ENCODE measurements at regions not wholly inside any gene's neighbourhood (a gene's known extent, or its start where the extent isn't known, plus 50 kb on each side); places are given as distances from the start of the nearest gene placed in this dataset.

DNA sequence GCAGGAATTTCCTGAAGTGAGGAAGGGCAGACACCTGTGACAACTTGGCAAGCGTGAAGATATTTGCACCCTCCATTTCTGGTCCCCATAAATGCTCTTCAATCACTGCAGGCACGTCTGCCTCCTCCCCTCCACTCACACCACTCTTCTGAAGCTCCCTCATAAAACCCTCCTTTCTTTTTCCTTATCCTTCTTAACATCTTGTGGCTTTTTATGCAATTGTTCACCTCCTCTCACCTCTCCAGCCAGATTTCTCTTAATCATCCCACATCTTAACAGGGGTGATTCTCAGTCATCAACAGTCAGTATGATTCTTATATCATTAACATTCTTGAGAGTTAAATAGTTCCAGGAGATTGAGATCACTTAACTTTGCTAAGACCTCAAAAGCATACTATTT lies 277.4 kb downstream of the SPRY1 start:
- intact Hi-C loops (cut with DNase I): no loop called here
- Histone ChIP-seq H3K27ac (no peak overlapping the region), H3K27me3 (no peaks in the 10 kb centered on the region), H3K9me3 (no peaks in the 10 kb centered on the region), H3K36me3 (no peaks in the 10 kb centered on the region), H3K4me1 (no peaks in the 10 kb centered on the region), H3K4me3 (no peak overlapping the region)
- DNase-seq (no peak), ATAC-seq (no peak)
- WGBS (ENCODE audit: insufficient coverage, low coverage, low lambda C conversion rate, missing lambda C conversion rate): 62% methylated on average over 2 of the region's 2 CpGs
- TF ChIP-seq, protein P1, sequence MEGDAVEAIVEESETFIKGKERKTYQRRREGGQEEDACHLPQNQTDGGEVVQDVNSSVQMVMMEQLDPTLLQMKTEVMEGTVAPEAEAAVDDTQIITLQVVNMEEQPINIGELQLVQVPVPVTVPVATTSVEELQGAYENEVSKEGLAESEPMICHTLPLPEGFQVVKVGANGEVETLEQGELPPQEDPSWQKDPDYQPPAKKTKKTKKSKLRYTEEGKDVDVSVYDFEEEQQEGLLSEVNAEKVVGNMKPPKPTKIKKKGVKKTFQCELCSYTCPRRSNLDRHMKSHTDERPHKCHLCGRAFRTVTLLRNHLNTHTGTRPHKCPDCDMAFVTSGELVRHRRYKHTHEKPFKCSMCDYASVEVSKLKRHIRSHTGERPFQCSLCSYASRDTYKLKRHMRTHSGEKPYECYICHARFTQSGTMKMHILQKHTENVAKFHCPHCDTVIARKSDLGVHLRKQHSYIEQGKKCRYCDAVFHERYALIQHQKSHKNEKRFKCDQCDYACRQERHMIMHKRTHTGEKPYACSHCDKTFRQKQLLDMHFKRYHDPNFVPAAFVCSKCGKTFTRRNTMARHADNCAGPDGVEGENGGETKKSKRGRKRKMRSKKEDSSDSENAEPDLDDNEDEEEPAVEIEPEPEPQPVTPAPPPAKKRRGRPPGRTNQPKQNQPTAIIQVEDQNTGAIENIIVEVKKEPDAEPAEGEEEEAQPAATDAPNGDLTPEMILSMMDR (IDR thresholded peaks at IDR 0.05): no peak
- TF ChIP-seq POLR2A (IDR thresholded peaks at IDR 0.05): no peak

DNA sequence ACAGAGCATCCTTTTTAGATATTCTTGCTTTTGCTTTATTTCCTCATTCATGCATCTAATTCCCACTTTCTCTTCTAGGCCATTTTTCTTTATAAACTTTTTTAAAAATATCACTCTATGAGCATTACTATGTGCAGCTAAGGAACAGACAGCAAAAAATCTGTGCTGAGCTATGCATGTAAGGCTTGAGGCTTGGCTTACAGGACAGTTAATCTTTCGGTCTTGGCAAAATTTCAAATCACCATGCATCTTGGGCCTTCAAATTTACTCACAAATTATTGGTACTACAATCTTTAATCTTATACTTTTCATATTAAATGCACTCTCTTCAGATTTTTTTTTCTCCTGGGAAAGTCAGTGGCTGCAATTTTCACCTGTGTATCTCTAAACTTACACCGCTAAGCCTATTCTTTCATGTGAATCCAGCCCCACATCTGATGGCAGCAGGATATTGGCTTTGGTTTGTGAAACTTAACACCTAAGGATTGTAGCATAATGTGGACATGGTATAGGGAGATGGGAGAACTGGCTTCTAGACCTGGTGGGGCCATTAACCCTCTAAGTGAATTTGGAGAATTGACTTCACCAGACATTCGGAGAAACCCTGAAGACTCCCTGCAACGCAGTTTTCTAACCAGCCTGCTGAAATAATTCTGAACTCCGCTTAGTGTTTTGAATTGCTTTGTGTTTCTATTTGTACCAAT lies 278.3 kb downstream of the SPRY1 start:
- Histone ChIP-seq H3K4me3 (no peak overlapping the region), H3K4me1 (no peaks in the 10 kb centered on the region), H3K27me3 (no peaks in the 10 kb centered on the region), H3K36me3 (no peaks in the 10 kb centered on the region), H3K27ac (no peak overlapping the region), H3K9me3 (no peaks in the 10 kb centered on the region)
- DNase-seq (no peak), ATAC-seq (no peak)
- intact Hi-C loops (cut with DNase I): no loop called here
- WGBS (ENCODE audit: insufficient coverage, low coverage, low lambda C conversion rate, missing lambda C conversion rate): 91% methylated on average over 5 of the region's 5 CpGs
- TF ChIP-seq, protein P1 (IDR thresholded peaks at IDR 0.05): no peak
- no peak for TF ChIP-seq POLR2A (IDR thresholded peaks at IDR 0.05)

DNA sequence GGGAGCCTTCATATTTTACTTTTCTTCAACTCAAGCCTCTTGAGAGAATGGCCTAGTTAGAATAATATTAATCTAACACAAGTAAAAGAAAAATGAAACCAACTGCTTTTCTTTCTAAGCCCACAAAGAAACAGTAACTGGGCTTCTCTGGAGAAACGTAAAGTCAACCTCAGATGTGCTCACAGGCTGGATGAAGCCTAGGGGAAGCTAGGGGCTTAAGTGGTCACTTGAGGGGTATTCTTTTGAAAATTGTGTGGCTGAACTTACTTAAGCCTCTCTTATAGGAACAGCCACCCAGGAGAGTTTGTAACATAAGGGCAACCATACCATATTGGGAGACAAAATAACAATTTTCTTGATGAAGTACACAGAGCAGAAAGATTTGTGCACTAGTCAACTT lies 279.0 kb downstream of the SPRY1 start:
- 80% methylated on average over 1 of the region's 1 CpG for WGBS (ENCODE audit: insufficient coverage, low coverage, low lambda C conversion rate, missing lambda C conversion rate)
- Histone ChIP-seq H3K9me3 (no peaks in the 10 kb centered on the region), H3K27ac (no peak overlapping the region), H3K36me3 (no peaks in the 10 kb centered on the region), H3K4me3 (no peak overlapping the region), H3K27me3 (no peaks in the 10 kb centered on the region), H3K4me1 (no peaks in the 10 kb centered on the region)
- TF ChIP-seq, protein P1 (IDR thresholded peaks at IDR 0.05): no peak
- TF ChIP-seq POLR2A (IDR thresholded peaks at IDR 0.05): no peak
- intact Hi-C loops (cut with DNase I): no loop called here
- no peak for ATAC-seq
- no peak for DNase-seq

DNA sequence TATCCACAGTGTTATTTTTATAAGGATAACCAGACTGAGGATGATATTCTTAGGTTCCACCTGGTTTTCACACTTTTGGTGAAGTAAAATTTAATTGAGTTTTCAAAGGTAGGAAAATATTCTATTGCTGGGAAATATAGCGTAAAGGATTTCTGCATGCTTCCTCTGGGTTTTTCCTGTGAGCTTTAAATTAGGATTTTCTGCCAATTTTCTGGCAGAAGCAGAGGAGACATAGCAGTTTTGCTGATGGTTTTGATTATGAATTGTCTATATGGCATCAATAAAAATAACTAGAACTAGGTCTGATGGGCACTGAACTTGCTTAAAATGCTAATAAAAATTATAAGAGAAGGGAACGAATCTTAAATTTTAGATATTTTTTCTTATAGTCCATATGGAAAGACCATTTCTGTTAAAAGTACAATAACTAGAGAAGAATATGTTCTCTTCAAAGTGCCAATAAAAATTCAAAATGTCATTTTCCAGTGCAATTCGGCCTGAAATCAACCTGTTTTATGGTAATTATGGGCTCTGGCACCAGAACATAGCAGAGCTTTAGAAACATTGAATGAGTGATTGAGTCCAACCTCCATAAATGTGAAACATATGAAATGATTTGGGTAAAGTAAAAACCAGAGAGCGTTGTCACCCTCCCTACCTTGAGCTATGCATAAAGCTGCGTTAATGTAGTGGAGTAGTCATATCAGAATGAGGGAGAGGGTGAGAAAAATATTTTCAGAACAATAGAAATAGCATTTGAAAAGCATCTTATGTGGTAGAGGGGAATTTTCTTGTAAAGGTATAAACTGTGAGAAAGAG lies 279.7 kb downstream of the SPRY1 start:
- H3K4me1 ChIP-seq: no peaks in the 10 kb centered on the region
- intact Hi-C loops (cut with DNase I): no loop called here
- no peaks in the 10 kb centered on the region for H3K27me3 ChIP-seq
- no peaks in the 10 kb centered on the region for H3K9me3 ChIP-seq
- no peak overlapping the region for H3K27ac ChIP-seq
- no peak for ATAC-seq
- no peak for DNase-seq
- H3K4me3 ChIP-seq: no peak overlapping the region
- TF ChIP-seq, protein P1 (IDR thresholded peaks at IDR 0.05): no peak
- no peak for TF ChIP-seq POLR2A (IDR thresholded peaks at IDR 0.05)
- H3K36me3 ChIP-seq: no peaks in the 10 kb centered on the region
- WGBS (ENCODE audit: insufficient coverage, low coverage, low lambda C conversion rate, missing lambda C conversion rate): 67% methylated on average over 5 of the region's 5 CpGs
